ENCODE measurements at regions not wholly inside any gene's neighbourhood (a gene's known extent, or its start where the extent isn't known, plus 50 kb on each side); places are given as distances from the start of the nearest gene placed in this dataset.

DNA sequence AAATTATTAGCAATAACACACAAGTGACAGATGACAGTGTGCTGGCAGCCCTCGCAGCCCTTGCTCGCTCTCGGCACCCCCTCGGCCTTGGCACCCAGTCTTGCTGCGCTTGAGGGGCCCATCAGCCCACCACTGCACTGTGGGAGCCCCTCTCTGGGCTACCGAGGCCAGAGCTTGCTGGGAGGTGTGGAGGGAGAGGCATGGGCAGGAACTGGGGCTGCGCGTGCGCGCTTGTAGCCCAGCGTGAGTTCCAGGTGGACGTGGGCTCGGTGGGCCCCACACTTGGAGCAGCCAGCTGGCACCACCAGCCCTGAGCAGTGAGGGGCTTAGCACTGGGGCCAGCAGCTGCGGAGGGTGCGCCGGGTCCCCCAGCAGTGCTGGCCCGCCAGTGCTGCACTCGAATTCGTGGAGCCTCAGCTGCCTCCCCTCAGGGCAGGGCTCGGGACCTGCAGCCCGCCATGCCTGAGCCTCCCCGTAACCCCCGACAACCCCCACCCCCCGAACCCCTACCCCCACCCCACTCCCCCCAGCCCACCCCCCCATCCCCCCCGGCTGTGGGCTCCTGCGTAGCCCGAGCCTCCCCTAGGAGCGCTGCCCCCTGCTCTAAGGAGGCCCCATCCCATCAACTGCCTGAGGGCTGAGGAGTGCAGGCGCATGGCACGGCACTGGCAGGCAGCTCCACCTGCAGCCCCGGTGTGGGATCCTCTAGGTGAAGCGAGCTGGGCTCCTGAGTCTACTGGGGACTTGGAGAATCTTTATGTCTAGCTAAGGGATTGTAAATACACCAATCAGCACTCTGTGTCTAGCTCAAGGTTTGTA is 240.9 kb downstream of the TRIM36 start:
- H3K9me3 Mint-ChIP-seq = no peaks in the 10 kb centered on the region
- no peak overlapping the region for H3K4me3 Mint-ChIP-seq
- no peak for TF ChIP-seq CTCF (conservative IDR thresholded peaks at IDR 0.05)
- no peaks in the 10 kb centered on the region for H3K4me1 Mint-ChIP-seq (ENCODE audit: unreplicated experiment)
- no peaks in the 10 kb centered on the region for H3K27me3 Mint-ChIP-seq
- H3K36me3 Mint-ChIP-seq = no peaks in the 10 kb centered on the region
- H3K27ac Mint-ChIP-seq = no peak overlapping the region
- no peak for DNase-seq (ENCODE audit: extremely low spot score, unreplicated experiment)

GRCh38 chr5:114924769-114925168 is 244.9 kb downstream of the TRIM36 start:
- Mint-ChIP-seq H3K27me3 (no peaks in the 10 kb centered on the region), H3K4me3 (no peak overlapping the region), H3K4me1 (ENCODE audit: unreplicated experiment) (no peaks in the 10 kb centered on the region), H3K9me3 (no peaks in the 10 kb centered on the region), H3K36me3 (no peaks in the 10 kb centered on the region), H3K27ac (no peak overlapping the region)
- DNase-seq (ENCODE audit: extremely low spot score, unreplicated experiment) = no peak
- TF ChIP-seq CTCF (conservative IDR thresholded peaks at IDR 0.05) = no peak

- H3K4me3 Mint-ChIP-seq = no peak overlapping the region
- no peak overlapping the region for H3K27ac Mint-ChIP-seq
- H3K9me3 Mint-ChIP-seq = no peaks in the 10 kb centered on the region
These were observed 257.4 kb downstream of the TRIM36 start for GRCh38 chr5:114912189-114912920.

GRCh38 chr5:114910727-114911126 is 259.0 kb downstream of the TRIM36 start:
- Mint-ChIP-seq H3K27ac (no peak overlapping the region), H3K4me1 (ENCODE audit: unreplicated experiment) (no peaks in the 10 kb centered on the region), H3K36me3 (no peaks in the 10 kb centered on the region), H3K27me3 (no peaks in the 10 kb centered on the region), H3K4me3 (no peak overlapping the region), H3K9me3 (no peaks in the 10 kb centered on the region)
- no peak for DNase-seq (ENCODE audit: extremely low spot score, unreplicated experiment)
- no peak for TF ChIP-seq CTCF (conservative IDR thresholded peaks at IDR 0.05)

More at GRCh38 chr5:114912189-114912920, 257.4 kb downstream of the TRIM36 start:
- no peak for TF ChIP-seq CTCF (conservative IDR thresholded peaks at IDR 0.05)
- Mint-ChIP-seq H3K36me3 (no peaks in the 10 kb centered on the region), H3K27me3 (no peaks in the 10 kb centered on the region), H3K4me1 (ENCODE audit: unreplicated experiment) (no peaks in the 10 kb centered on the region)
- DNase-seq (ENCODE audit: extremely low spot score, unreplicated experiment) = no peak

DNA sequence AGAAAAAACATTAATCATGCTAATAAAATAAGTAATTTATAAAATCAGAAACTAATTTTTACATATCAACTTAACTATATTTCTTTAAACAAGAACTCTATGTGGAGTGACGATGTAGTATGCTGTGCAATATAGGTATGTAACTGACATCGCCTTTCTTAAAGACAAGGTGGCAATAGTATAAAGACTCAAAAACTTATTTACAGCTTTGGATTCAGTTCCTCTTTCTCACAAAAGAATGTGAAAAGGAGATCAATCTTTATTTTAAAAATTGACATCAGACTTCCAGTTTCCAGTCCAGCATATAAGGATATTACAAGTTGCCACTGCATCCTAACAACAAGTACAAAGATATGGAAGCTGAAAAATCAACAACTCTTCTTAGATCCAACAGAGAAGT is 260.3 kb downstream of the TRIM36 start:
- Mint-ChIP-seq H3K27me3 (no peaks in the 10 kb centered on the region), H3K36me3 (no peaks in the 10 kb centered on the region), H3K27ac (no peak overlapping the region), H3K9me3 (peaks cover 4% of the 10 kb centered on the region), H3K4me3 (no peak overlapping the region), H3K4me1 (ENCODE audit: unreplicated experiment) (no peaks in the 10 kb centered on the region)
- TF ChIP-seq CTCF (conservative IDR thresholded peaks at IDR 0.05) = no peak
- no peak for DNase-seq (ENCODE audit: extremely low spot score, unreplicated experiment)
